RKO (cell line): ENCODE measurements at regions not wholly inside any gene's neighbourhood (a gene's known extent, or its start where the extent isn't known, plus 50 kb on each side); places are given as distances from the start of the nearest gene placed in this dataset.
"Not testable (repeated sequence)": the region's sequence is repeated elsewhere in the genome, so short reads cannot be mapped to it uniquely, and the experiment has no call there.

Source experiments
- DNase-seq: peaks from one replicate; pipeline ENCODE4 v3.0.0-alpha.2; 2016; ENCODE audit warnings: low spot score

DNA sequence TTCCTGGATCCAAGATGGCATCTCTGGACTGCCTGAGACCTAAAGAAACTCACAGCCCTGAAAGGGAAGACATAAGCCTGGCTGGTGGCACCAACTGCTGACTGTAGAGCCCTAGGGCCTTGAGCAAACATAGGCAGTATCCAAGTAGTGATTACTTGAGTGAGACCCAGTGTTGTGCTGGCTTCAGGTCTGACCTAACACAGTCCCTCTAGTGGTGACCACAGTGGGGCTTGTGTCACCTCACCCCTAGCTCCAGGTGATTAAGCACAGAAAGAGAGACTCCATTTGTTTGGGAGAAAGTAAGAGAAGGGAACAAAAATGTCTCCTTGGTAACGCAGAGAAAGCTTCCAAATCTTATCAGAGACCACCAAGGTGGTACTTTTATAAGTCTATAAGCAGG is 496.3 kb upstream of the HTR2C start:
- no peak for DNase-seq

- DNase-seq, result no peak
Measured at GRCh38 chrX:114077773-114078172, 506.1 kb upstream of the HTR2C start.

GRCh38 chrX:114075073-114075673 is 508.7 kb upstream of the HTR2C start:
- DNase-seq, result peak; percentile 13

DNA sequence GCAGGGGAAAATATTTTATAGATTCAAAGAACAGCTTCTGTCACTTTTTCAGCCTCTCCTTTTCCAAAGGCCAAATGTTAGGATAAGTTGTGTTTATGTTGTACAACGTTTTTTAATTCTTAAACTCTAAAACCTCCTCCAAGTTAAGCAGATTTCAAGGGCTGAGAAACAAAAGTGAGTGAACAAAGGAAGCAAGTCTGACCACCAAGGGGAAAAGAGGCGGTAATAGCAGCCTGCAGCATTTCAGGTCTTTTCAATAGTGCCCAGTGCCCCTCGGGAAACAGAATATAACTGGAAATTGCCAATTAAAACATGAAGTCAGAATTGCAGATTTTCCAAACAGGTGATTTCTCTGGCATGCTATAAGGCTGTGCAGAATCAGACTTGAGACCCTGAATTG is 510.0 kb upstream of the HTR2C start:
- DNase-seq, result no peak

DNA sequence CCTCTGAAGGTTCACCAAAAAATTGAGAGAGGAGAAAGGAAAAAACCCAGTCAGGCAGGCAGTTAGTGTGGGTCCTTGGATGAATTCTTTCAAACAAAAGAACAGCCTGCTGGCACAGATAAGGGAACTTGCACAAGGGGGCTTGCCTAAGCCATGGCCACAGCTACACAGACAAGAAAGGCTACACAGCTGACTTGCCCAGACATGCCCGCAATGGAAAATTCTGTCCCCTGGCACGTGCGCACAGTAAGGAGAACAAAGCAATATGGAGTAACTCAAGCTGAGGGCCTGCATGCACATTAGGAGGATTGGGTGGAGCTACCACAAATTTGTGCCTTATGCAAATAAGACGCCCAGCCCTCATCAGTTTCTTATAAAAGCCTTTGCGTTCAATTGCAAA is 512.5 kb upstream of the HTR2C start:
- DNase-seq, result no peak

- DNase-seq, result no peak
Measured at GRCh38 chrX:114065577-114066223, 518.2 kb upstream of the HTR2C start.

GRCh38 chrX:114061226-114061625 is 522.7 kb upstream of the HTR2C start:
- no peak for DNase-seq

- no peak for DNase-seq
Measured at GRCh38 chrX:114058988-114059418, 524.9 kb upstream of the HTR2C start.

DNA sequence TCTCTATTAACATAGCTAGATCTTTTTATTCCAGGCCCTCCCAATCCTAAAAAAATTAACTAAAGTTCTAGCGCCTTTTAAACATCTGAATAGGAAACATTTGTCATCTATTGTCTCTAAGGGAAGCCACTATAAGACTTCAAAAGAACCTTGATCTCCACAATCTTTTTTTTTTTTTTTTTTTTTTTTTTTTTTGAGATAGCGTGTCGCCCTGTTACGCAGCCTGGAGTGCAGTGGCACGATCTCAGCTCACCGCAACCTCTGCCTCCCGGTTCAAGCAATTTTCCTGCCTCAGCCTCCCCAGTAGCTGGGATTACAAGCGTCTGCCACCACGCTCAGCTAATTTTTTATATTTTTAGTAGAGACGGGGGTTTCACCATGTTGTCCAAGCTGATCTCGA is 526.5 kb upstream of the HTR2C start:
- not testable (repeated sequence) for DNase-seq

GRCh38 chrX:114051667-114052315 is 532.1 kb upstream of the HTR2C start:
- DNase-seq, result no peak

- no peak for DNase-seq
Measured at GRCh38 chrX:114050075-114050796, 533.6 kb upstream of the HTR2C start.

- no peak for DNase-seq
Measured at GRCh38 chrX:114049063-114049462, 534.8 kb upstream of the HTR2C start.

DNA sequence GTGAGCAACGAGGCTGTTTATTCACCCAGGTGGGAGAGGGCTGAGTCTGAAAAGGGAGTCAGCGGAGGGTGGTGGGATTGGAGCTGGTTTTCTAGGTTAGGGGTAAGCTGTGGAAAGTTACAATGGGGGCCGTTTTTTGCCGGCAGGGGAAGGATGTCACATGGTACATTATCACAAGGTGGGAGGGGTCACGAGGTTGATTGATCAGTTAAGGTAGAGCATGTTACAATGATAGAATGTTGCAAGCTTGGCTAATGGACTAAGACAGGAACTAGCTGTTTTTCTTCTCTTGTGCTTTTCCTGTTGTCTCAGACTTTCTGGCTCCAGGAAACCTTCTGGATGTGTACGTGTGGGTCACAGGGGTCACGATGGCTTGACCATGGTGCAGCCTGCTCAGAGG is 536.3 kb upstream of the HTR2C start:
- no peak for DNase-seq

GRCh38 chrX:114046695-114047279 is 537.1 kb upstream of the HTR2C start:
- DNase-seq, result no peak

DNA sequence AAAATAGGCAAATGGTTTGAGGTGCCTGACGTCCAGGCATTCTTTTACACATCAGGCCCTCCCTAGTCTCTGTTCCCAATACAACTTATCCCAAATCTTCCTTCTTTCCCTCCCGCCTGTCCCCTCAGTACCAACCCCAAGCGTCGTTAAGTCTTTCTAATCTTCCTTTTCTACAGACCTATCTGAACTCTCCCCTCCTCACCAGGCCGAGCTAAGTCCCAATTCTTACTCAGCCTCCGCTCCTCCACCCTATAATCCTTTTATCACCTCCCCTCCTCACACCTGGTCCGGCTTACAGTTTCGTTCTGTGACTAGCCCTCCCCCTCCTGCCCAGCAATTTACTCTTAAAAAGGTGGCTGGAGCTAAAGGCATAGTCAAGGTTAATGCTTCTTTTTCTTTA is 542.4 kb upstream of the HTR2C start:
- DNase-seq, result not testable (repeated sequence)

DNA sequence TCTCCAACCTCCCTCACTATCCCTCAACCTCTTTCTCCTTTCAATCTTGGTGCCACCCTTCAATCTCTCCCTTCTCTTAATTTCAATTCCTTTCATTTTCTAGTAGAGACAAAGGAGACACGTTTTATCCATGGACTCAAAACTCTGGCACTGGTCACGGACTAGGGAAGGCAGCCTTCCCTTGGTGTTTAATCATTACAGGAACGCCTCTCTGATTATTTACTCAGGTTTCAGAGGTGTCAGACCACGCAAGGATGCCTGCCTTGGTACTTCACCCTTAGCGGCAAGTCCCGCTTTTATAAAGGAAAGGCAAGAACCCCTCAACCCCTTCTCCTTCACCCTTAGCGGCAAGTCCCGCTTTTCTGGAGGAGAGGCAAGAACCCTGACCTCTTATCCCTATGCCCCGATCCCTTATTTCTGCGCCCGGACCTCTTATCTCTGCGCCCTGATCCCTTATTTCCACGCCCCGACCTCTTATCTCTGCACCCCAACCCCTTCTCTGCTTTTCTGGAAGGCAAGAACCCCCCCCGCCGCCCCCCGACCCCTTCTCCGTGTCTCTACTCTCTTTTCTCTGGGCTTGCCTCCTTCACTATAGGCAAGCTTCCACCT is 543.1 kb upstream of the HTR2C start:
- not testable (repeated sequence) for DNase-seq

DNA sequence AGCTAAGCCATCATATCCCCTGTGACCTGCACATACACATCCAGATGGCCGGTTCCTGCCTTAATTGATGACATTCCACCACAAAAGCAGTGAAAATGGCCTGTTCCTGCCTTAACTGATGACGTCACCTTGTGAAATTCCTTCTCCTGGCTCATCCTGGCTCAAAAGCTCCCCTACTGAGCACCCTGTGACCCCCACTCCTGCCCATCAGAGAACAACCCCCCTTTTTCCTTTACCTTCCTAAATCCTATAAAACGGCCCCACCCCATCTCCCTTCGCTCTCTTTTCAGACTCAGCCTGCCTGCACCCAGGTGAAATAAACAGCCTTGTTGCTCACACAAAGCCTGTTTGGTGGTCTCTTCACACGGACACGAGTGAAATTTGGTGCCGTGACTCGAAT is 543.8 kb upstream of the HTR2C start:
- not testable (repeated sequence) for DNase-seq

- DNase-seq, result no peak
Measured at GRCh38 chrX:114038358-114038757, 545.5 kb upstream of the HTR2C start.

DNA sequence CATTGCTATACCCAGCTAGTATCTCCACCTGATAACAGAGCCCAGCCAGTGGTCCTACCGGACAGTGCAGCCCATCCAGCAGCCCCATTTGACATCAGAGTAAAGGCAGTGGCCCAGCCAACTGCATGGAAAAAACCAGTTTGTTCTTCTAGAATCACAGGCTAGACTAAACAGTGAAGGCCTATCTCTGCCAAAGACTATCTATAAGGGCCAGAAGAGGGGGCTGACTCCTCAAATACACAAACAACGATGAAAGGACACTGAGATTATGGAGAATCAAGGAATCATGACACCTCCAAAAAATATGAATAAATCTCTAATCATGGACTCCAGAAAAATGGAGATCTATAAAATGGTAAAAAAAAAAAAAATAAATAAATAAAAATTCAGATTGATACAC is 546.4 kb upstream of the HTR2C start:
- no peak for DNase-seq

- no peak for DNase-seq
Measured at GRCh38 chrX:114028907-114029662, 554.8 kb upstream of the HTR2C start.

DNA sequence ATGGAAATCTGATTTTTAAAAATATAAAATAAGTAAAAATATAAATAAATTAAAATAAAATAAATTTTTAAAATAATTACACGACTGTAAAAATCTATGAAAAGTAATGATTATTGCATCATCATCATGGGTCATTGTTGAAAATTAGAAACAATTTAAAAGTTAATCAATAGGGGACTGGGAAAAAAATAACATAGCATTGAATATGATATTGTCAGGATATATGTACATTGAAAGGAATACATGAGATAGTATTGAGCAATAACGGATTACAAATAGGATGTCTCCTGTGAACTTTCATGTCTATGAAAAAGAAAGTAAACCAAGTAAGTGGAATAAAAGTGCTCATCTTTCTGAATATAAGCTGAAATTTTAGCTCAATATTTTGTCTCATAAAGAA is 566.8 kb upstream of the HTR2C start:
- DNase-seq, result no peak
